Neural progenitor cell (in vitro differentiated cells): ENCODE measurements at regions not wholly inside any gene's neighbourhood (a gene's known extent, or its start where the extent isn't known, plus 50 kb on each side); places are given as distances from the start of the nearest gene placed in this dataset.

Source experiments
- DNase-seq: peaks from one replicate; pipeline ENCODE4 v3.0.0-alpha.2; 2016; ENCODE audit warnings: low spot score
- H2AFZ ChIP-seq: fragments of 200-600 bp; sonication (generic); replicated peaks from 2 replicates; pipeline ENCODE4 v1.6.1; 2016; ENCODE audit warnings: antibody characterized with exemption
- H3F3A ChIP-seq: fragments of 200-600 bp; sonication (generic); 2 replicates; pipeline ENCODE4 v1.6.1; 2016; ENCODE audit warnings: antibody characterized with exemption, low read depth
- H3K27ac ChIP-seq: fragments of 200-600 bp; sonication (generic); 2 replicates; pipeline ENCODE4 v1.5.1; 2016; ENCODE audit warnings: mild to moderate bottlenecking
- H3K27me3 ChIP-seq: fragments of 200-600 bp; sonication (generic); 2 replicates; pipeline ENCODE4 v1.6.1; 2016; ENCODE audit warnings: mild to moderate bottlenecking, moderate library complexity
- H3K36me3 ChIP-seq: fragments of 200-600 bp; sonication (generic); 2 replicates; pipeline ENCODE4 v1.5.1; 2016
- H3K4me1 ChIP-seq: fragments of 200-600 bp; sonication (generic); 2 replicates; pipeline ENCODE4 v1.6.1; 2016; ENCODE audit warnings: mixed run types
- H3K4me2 ChIP-seq: fragments of 200-600 bp; sonication (generic); 2 replicates; pipeline ENCODE4 v1.6.1; 2016
- H3K4me3 ChIP-seq: fragments of 200-600 bp; sonication (generic); 2 replicates; pipeline ENCODE4 v1.5.1; 2016
- H3K79me2 ChIP-seq: fragments of 200-600 bp; sonication (generic); 2 replicates; pipeline ENCODE4 v1.6.1; 2016; ENCODE audit warnings: low read depth
- H3K9ac ChIP-seq: fragments of 200-600 bp; sonication (generic); 2 replicates; pipeline ENCODE4 v1.6.1; 2016
- H3K9me3 ChIP-seq: fragments of 200-600 bp; sonication (generic); 2 replicates; pipeline ENCODE4 v1.5.1; 2016; ENCODE audit warnings: low read depth
- H4K20me1 ChIP-seq: fragments of 200-600 bp; sonication (generic); 2 replicates; pipeline ENCODE4 v1.6.1; 2016; ENCODE audit warnings: low read depth
- H3K27ac Mint-ChIP-seq: 3 replicates; pipeline ENCODE4 v1.8.0; 2021; ENCODE audit warnings: mixed read lengths
- H3K27me3 Mint-ChIP-seq: 2 replicates; pipeline ENCODE4 v1.8.0; 2022; ENCODE audit warnings: low read depth, mild to moderate bottlenecking, inconsistent platforms, moderate library complexity, mixed read lengths; ENCODE audit not compliant: insufficient read depth
- H3K36me3 Mint-ChIP-seq: 3 replicates; pipeline ENCODE4 v1.8.0; 2021; ENCODE audit warnings: mixed read lengths
- H3K4me1 Mint-ChIP-seq: 3 replicates; pipeline ENCODE4 v1.8.0; 2021; ENCODE audit warnings: mixed read lengths
- H3K4me3 Mint-ChIP-seq: 3 replicates; pipeline ENCODE4 v1.8.0; 2021; ENCODE audit warnings: mild to moderate bottlenecking, moderate library complexity, mixed read lengths
- H3K9me3 Mint-ChIP-seq: 3 replicates; pipeline ENCODE4 v1.8.0; 2020; ENCODE audit warnings: mixed read lengths
- EZH2 ChIP-seq: fragments of 200-600 bp; sonication (generic); IDR thresholded peaks from 2 replicates; pipeline ENCODE4 v1.6.1; 2017; ENCODE audit warnings: antibody characterized with exemption, mild to moderate bottlenecking, moderate library complexity
- EZH2phosphoT487 ChIP-seq: fragments of 200-600 bp; sonication (generic); IDR thresholded peaks from 2 replicates; pipeline ENCODE4 v1.6.1; 2017; ENCODE audit warnings: antibody characterized with exemption
- TF ChIP-seq, protein P1 (sequence below): fragments of 200-600 bp; sonication (generic); IDR thresholded peaks from 2 replicates; pipeline ENCODE4 v1.5.1; 2017; ENCODE audit warnings: antibody characterized with exemption, mild to moderate bottlenecking

DNA sequence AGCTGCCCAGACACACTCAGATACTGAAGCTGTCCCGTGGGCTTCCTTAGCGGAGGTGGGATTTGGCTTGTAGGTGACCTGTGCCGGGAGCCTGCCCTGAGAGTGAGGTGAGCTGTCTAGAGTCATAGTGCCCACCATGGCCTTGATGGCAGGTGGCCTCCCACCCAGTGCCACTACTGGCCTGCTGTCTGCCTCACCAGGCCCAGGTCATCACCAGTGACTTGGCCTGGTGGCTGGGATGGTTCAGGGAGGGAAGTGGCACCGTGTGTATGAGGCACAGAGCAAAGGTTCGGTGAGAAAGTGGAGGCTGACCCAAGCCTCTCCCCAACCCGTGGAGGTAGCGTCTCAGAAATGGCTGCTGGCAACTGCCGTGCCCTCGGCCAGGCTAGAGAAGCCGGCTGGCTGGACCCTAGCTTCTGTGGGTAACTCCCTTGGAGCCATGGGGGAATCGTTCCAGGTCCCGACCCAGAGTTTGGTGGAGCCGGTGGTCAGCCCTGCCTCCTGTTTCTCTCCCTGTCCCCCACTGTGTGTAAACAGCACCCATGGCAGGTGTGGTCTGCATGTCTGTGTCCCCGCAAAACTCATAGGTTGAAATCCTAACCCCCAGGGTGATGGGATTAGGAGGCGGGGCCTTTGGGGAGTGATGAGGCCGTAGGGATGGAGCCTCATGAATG, 155.4 kb upstream of the C1orf174 start:
- DNase-seq, result no peak
- no peaks in the 10 kb centered on the region for H3K27me3 ChIP-seq
- H3K36me3 ChIP-seq, result no peaks in the 10 kb centered on the region
- H4K20me1 ChIP-seq, result no peaks in the 10 kb centered on the region
- Mint-ChIP-seq H3K4me3 (no peak overlapping the region), H3K4me1 (no peaks in the 10 kb centered on the region), H3K9me3 (no peaks in the 10 kb centered on the region), H3K27me3 (peaks cover 2% of the 10 kb centered on the region), H3K27ac (no peak overlapping the region), H3K36me3 (no peaks in the 10 kb centered on the region)
- H2AFZ ChIP-seq, result no peak overlapping the region
- no peaks in the 10 kb centered on the region for H3F3A ChIP-seq
- H3K27ac ChIP-seq, result no peak overlapping the region
- TF ChIP-seq, protein P1, sequence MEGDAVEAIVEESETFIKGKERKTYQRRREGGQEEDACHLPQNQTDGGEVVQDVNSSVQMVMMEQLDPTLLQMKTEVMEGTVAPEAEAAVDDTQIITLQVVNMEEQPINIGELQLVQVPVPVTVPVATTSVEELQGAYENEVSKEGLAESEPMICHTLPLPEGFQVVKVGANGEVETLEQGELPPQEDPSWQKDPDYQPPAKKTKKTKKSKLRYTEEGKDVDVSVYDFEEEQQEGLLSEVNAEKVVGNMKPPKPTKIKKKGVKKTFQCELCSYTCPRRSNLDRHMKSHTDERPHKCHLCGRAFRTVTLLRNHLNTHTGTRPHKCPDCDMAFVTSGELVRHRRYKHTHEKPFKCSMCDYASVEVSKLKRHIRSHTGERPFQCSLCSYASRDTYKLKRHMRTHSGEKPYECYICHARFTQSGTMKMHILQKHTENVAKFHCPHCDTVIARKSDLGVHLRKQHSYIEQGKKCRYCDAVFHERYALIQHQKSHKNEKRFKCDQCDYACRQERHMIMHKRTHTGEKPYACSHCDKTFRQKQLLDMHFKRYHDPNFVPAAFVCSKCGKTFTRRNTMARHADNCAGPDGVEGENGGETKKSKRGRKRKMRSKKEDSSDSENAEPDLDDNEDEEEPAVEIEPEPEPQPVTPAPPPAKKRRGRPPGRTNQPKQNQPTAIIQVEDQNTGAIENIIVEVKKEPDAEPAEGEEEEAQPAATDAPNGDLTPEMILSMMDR, result no peak
- TF ChIP-seq EZH2phosphoT487, result no peak
- TF ChIP-seq EZH2, result no peak
- H3K9ac ChIP-seq, result no peak overlapping the region
- no peaks in the 10 kb centered on the region for H3K9me3 ChIP-seq
- no peak overlapping the region for H3K4me3 ChIP-seq
- no peaks in the 10 kb centered on the region for H3K4me1 ChIP-seq
- H3K4me2 ChIP-seq, result no peak overlapping the region
- no peaks in the 10 kb centered on the region for H3K79me2 ChIP-seq

GRCh38 chr1:4056422-4056821, 156.3 kb upstream of the C1orf174 start:
- no peak overlapping the region for H3K27ac ChIP-seq
- DNase-seq, result no peak

DNA sequence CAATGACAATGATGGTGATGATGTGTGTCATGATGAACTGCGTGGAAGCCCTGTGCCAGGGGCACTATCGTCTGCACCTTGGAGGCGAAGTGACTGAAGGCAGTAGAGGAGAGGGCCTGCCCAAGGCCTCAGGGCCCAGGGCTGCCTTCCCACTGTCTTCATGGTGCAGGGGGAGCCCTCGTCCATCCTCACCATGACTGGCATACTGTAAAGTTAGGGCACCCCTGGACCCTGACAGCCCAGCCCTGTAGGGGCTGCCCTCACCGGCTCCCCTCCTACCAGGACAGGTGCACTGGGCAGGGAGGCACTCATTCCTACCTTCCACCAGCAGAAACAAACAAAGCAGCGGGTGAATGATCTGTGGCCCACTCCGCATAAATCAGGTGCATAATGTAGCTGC, 156.9 kb upstream of the C1orf174 start:
- Histone ChIP-seq H3K79me2 (no peaks in the 10 kb centered on the region), H3K4me1 (no peaks in the 10 kb centered on the region), H3K4me2 (no peak overlapping the region), H3K9ac (no peak overlapping the region), H3F3A (no peaks in the 10 kb centered on the region), H3K27ac (no peak overlapping the region), H3K36me3 (no peaks in the 10 kb centered on the region), H2AFZ (no peak overlapping the region), H3K4me3 (no peak overlapping the region), H4K20me1 (no peaks in the 10 kb centered on the region), H3K9me3 (no peaks in the 10 kb centered on the region), H3K27me3 (no peaks in the 10 kb centered on the region)
- Mint-ChIP-seq H3K27ac (no peak overlapping the region), H3K27me3 (peaks cover 2% of the 10 kb centered on the region), H3K9me3 (no peaks in the 10 kb centered on the region), H3K4me3 (no peak overlapping the region), H3K36me3 (no peaks in the 10 kb centered on the region), H3K4me1 (no peaks in the 10 kb centered on the region)
- TF ChIP-seq EZH2 (no peak), EZH2phosphoT487 (no peak)
- TF ChIP-seq, protein P1, result no peak
- no peak for DNase-seq

More at GRCh38 chr1:4056422-4056821, 156.3 kb upstream of the C1orf174 start:
- H3K9me3 Mint-ChIP-seq, result no peaks in the 10 kb centered on the region
- Histone ChIP-seq H3K4me3 (no peak overlapping the region), H3K27me3 (no peaks in the 10 kb centered on the region), H3F3A (no peaks in the 10 kb centered on the region), H3K79me2 (no peaks in the 10 kb centered on the region), H3K4me1 (no peaks in the 10 kb centered on the region), H3K9me3 (no peaks in the 10 kb centered on the region), H3K9ac (no peak overlapping the region), H4K20me1 (no peaks in the 10 kb centered on the region), H3K36me3 (no peaks in the 10 kb centered on the region), H3K4me2 (no peak overlapping the region), H2AFZ (no peak overlapping the region)
- H3K27me3 Mint-ChIP-seq, result peaks cover 2% of the 10 kb centered on the region
- H3K36me3 Mint-ChIP-seq, result no peaks in the 10 kb centered on the region
- no peaks in the 10 kb centered on the region for H3K4me1 Mint-ChIP-seq
- peak overlapping the region; percentile 48 for H3K27ac Mint-ChIP-seq
- no peak overlapping the region for H3K4me3 Mint-ChIP-seq
- TF ChIP-seq EZH2phosphoT487 (no peak), EZH2 (no peak)
- TF ChIP-seq, protein P1, result no peak
